ENCODE measurements at regions not wholly inside any gene's neighbourhood (a gene's known extent, or its start where the extent isn't known, plus 50 kb on each side); places are given as distances from the start of the nearest gene placed in this dataset.

- no peaks in the 10 kb centered on the region for H3K9me2 ChIP-seq (replicated peaks; ENCODE audit: control insufficient read depth, low read length)
- peaks cover 28% of the 10 kb centered on the region for H3K4me1 ChIP-seq (ENCODE audit: control insufficient read depth, low read length)
- peaks cover 6% of the 10 kb centered on the region; the same call in 1 of the 2 replicates for H3F3A ChIP-seq (ENCODE audit: control insufficient read depth, insufficient read depth)
- no peaks in the 10 kb centered on the region for H4K20me1 ChIP-seq (ENCODE audit: control insufficient read depth, insufficient read depth, low read depth, low read length)
- H3K9me3 ChIP-seq (ENCODE audit: control insufficient read depth, insufficient read depth, low read length), result no peaks in the 10 kb centered on the region
- no peak for TF ChIP-seq CTCF (IDR thresholded peaks at IDR 0.05; ENCODE audit: low read depth, low read length, poor library complexity, severe bottlenecking)
- TF ChIP-seq EZH2phosphoT487 (IDR thresholded peaks at IDR 0.05; ENCODE audit: borderline replicate concordance, low read length), result no peak
- H3K4me2 ChIP-seq (ENCODE audit: low read length), result no peak overlapping the region
- H3K27me3 ChIP-seq (ENCODE audit: control insufficient read depth, low read length), result no peaks in the 10 kb centered on the region
- no peaks in the 10 kb centered on the region for H3K79me2 ChIP-seq (ENCODE audit: control insufficient read depth, low read length)
- no peak overlapping the region for H3K27ac ChIP-seq (ENCODE audit: low read depth, low read length)
- no peak overlapping the region for H3K4me3 ChIP-seq (ENCODE audit: low read length)
- no peaks in the 10 kb centered on the region for H3K36me3 ChIP-seq (ENCODE audit: control insufficient read depth, low read length)
These were observed 64.2 kb upstream of the PRKAR2B start for GRCh38 chr7:106980358-106980685.

DNA sequence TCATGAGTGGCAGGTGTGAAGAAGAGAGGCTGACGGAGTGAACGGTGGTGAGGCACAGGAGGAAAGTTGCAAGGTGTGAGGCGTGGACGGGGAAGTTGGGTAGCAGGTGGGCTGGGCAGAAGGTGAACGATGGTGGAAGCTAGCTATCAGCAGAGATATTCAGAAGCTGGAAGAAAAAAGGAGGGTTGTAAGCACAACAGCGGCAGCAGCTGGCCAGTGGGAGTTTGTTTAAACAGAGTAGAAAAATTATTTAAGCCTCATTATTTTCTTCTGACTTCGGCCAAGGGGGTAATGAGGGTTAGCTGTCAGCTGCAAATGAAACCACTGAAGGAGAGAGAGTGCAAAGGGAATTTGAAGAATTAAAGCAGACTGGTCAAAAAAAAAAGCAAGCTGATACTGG is 62.1 kb upstream of the PRKAR2B start:
- no peak overlapping the region for H3K4me2 ChIP-seq (ENCODE audit: low read length)
- H3K27ac ChIP-seq (ENCODE audit: low read depth, low read length), result no peak overlapping the region
- H3K9me3 ChIP-seq (ENCODE audit: control insufficient read depth, insufficient read depth, low read length), result no peaks in the 10 kb centered on the region
- peaks cover 14% of the 10 kb centered on the region for H3F3A ChIP-seq (ENCODE audit: control insufficient read depth, insufficient read depth)
- H3K9me2 ChIP-seq (replicated peaks; ENCODE audit: control insufficient read depth, low read length), result no peaks in the 10 kb centered on the region
- no peaks in the 10 kb centered on the region for H3K27me3 ChIP-seq (ENCODE audit: control insufficient read depth, low read length)
- H3K4me1 ChIP-seq (ENCODE audit: control insufficient read depth, low read length), result peaks cover 49% of the 10 kb centered on the region
- no peaks in the 10 kb centered on the region for H3K79me2 ChIP-seq (ENCODE audit: control insufficient read depth, low read length)
- no peak overlapping the region for H3K4me3 ChIP-seq (ENCODE audit: low read length)
- no peak for TF ChIP-seq EZH2phosphoT487 (IDR thresholded peaks at IDR 0.05; ENCODE audit: borderline replicate concordance, low read length)
- no peak for TF ChIP-seq CTCF (IDR thresholded peaks at IDR 0.05; ENCODE audit: low read depth, low read length, poor library complexity, severe bottlenecking)
- no peaks in the 10 kb centered on the region for H4K20me1 ChIP-seq (ENCODE audit: control insufficient read depth, insufficient read depth, low read depth, low read length)
- H3K36me3 ChIP-seq (ENCODE audit: control insufficient read depth, low read length), result no peaks in the 10 kb centered on the region

GRCh38 chr7:106984034-106984433 is 60.5 kb upstream of the PRKAR2B start:
- no peaks in the 10 kb centered on the region for H3K9me2 ChIP-seq (replicated peaks; ENCODE audit: control insufficient read depth, low read length)

More at GRCh38 chr7:106984034-106984433, 60.5 kb upstream of the PRKAR2B start:
- no peak overlapping the region for H3K4me3 ChIP-seq (ENCODE audit: low read length)
- H3K27ac ChIP-seq (ENCODE audit: low read depth, low read length), result no peak overlapping the region
- H3K79me2 ChIP-seq (ENCODE audit: control insufficient read depth, low read length), result no peaks in the 10 kb centered on the region
- H4K20me1 ChIP-seq (ENCODE audit: control insufficient read depth, insufficient read depth, low read depth, low read length), result no peaks in the 10 kb centered on the region
- H3K36me3 ChIP-seq (ENCODE audit: control insufficient read depth, low read length), result no peaks in the 10 kb centered on the region
- H3K4me2 ChIP-seq (ENCODE audit: low read length), result no peak overlapping the region
- H3K4me1 ChIP-seq (ENCODE audit: control insufficient read depth, low read length), result peaks cover 59% of the 10 kb centered on the region
- H3K27me3 ChIP-seq (ENCODE audit: control insufficient read depth, low read length), result no peaks in the 10 kb centered on the region
- peaks cover 20% of the 10 kb centered on the region for H3F3A ChIP-seq (ENCODE audit: control insufficient read depth, insufficient read depth)
- no peaks in the 10 kb centered on the region for H3K9me3 ChIP-seq (ENCODE audit: control insufficient read depth, insufficient read depth, low read length)
- TF ChIP-seq CTCF (IDR thresholded peaks at IDR 0.05; ENCODE audit: low read depth, low read length, poor library complexity, severe bottlenecking) (no peak), EZH2phosphoT487 (IDR thresholded peaks at IDR 0.05; ENCODE audit: borderline replicate concordance, low read length) (no peak)

All from DOHH2 (cell line).